HG03520 (cell line): ENCODE measurements at regions not wholly inside any gene's neighbourhood (a gene's known extent, or its start where the extent isn't known, plus 50 kb on each side); places are given as distances from the start of the nearest gene placed in this dataset.
"Not testable (repeated sequence)": the region's sequence is repeated elsewhere in the genome, so short reads cannot be mapped to it uniquely, and the experiment has no call there.

Experiments
- ATAC-seq: cut with Tn5 transposase; IDR thresholded peaks from one replicate; pipeline ENCODE4 v1.9.1; 2021; ENCODE audit warnings: mild to moderate bottlenecking, moderate library complexity; ENCODE audit not compliant: unreplicated experiment

DNA sequence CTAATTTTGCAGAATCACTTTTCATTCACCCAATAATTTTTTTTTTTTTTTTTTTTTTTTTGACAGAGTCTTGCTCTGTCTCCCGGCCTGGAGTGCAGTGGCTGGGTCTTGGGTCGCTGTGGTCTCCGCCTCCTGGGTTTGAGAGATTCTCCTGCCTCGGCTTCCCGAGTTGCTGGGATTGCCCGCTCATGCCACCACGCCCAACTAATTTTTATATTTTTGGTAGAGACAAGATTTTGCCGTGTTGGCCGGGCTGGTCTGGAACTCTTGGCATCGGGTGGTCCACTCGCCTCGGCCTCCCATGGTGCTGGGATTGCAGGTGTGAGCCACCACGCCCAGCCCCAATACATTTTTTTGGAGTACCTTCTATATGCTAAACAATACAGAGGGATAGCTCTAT, 1120.0 kb upstream of the ATXN8OS start:
- ATAC-seq = no peak

DNA sequence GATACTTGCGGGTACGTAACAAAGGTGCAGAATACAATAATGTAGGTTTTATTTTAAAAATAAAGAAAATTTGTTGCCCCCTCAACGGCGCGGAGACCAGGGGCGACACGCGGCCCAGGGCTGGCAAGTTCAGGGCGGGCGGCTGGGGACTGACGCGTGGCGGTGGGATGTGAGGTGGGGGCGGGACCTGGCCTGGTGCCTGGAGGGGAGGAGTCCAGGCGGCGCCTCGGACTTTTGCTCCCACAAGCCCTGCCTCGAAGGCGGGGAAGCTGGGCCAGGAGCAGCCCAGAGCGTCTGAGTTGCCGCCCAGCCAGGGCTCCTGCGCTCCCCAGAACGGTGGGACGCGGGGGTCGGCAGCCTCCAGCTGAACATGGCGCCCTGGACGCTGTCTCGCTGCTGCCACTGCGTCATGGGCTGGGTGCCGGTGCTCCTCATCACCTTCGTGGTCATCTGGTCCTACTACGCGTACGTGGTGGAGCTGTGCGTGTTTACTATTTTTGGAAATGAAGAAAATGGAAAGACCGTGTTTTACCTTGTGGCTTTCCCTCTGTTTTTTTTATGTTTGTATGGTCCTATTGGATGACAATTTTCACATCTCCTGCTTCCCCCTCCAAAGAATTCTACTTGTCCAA, 1122.8 kb upstream of the ATXN8OS start:
- no peak for ATAC-seq

DNA sequence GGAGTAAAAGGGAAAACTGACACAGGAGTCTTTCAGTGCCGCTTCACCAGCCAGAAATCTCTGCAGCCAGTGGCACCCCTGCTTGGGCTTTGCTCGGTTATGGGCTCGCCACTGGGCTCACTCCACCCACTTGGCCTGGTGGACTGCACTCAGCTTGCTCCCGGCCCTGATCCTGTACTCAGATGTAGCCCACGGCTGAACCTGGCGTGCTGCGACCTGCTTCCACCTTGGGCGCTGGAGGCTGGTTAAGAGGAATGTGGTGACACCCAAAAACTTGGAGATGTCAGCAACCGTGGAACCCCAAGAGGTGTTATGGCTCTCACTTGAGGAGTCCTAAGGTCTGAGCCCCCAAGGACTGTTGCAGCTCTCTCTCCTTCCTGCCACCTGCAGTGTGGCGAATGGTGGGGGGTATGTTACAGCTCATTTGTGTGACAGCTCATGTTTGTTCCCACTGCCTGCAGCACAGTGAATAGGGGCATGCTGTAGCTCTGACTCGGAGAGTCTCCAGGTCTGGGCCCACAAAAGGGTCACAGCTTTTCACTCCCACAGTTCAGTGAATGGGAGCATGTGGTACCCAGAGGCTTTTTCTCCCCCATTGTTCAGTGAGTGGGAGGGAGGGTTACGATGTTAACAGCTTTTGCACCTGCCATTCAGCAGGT, 1124.5 kb upstream of the ATXN8OS start:
- ATAC-seq = no peak

DNA sequence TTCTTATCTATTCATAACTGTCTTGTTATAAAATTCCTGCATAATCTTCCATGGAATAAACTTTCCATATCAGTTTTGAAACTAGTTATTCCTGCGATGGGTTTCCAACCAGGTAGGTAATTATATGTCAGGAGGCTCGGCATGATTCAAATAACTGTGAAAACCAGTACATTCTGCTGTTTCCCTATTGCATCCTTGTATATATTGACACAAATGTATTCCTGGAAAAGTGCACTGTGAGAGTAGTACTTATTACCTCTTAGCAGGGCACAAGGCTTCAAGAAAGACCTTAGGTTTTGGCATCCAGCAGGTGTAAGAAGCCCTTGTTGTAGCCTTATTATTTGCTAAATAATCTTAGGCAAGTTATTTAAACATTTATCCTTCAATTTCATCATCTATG, 1131.3 kb upstream of the ATXN8OS start:
- no peak for ATAC-seq

DNA sequence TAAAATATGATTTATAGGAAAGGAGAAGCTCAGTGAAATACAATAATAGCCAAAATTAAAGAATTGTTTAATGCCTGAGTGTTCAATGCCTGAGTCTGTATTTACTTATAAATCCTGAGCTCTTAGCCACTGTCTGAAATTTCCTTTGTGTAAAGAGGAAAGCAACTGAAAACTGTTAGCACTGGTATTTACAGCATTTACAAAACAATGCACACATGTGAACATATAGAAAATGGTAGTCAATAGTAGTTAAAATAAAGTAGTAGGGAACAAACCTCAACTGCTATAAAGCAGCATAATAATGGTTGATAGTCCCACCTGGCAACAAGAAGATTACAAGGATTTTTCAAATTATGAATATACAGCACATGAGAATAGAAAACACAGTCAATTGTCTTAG, 1137.1 kb upstream of the ATXN8OS start:
- no peak for ATAC-seq

DNA sequence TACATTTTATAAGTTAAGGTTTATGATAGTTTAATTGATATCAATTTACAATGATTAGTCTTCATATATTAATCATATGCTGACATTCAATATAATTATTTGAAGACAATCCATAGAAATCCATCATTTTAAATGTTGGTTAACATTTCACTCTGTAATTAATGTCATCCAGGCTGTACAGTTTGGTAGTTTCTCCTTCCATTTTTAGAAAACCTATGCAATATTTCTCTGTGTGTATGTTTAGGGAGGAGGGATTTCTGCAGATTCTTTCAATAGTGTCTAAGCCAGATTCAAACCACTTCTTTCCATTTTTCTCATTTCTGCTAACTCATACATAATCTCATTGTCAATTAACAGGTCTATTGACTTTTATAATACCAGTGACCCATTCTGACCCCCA, 1159.0 kb upstream of the ATXN8OS start:
- no peak for ATAC-seq

DNA sequence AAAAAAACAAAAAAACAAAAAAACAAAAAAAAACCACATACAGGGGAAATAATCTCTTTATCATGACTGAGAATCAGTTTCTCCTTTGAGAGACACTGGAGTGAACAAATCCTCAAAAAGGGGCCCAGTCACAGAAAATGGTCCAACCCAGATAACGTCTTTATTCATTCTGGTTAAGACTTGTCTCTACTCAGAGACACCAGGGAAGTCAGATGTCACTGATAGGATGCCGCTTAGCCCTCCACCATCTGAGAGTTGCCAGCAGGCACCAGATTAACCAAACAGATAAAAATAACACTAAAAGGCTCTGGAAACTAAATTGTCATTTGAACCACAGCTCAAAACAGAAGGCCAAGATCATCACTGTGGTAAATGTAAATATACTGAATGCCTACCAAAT, 1163.4 kb upstream of the ATXN8OS start:
- ATAC-seq = no peak

DNA sequence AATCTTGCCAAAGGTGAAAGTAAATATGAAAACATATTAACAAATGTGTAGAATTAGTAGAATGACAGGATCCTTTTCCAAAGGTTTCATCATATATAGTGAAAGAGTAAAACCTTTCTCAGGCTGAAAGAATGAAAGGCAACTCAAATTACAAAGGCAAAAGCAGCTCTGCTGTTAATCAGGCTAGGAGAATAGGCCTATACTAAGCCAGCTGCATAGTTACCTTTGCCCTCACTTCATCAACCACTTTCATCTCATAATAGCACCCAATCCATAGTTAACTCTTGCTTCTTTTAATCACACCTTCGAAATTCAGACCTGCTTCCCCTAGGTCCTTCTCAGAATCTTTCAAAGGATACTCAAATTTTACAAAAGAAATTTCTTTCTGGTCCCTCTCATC, 1167.6 kb upstream of the ATXN8OS start:
- no peak for ATAC-seq

DNA sequence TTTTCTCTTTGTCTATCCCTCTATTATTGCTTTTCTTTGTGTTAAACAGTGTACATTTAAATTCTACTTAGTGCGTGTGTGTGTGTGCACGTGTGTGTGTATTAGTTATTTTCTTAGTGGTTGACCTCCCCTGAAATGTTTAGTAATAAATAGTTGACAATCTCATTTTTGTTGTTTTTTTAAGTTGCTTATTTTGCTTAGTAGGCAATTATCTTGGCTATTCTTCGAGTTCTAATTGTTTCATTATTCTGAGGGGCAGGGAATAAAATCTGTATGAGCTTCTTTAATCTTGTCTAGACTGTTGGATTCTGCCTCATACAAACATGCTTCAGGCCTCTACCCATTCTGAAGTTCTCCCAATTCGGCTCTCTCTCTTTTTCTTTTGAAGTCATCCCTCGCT, 1169.0 kb upstream of the ATXN8OS start:
- ATAC-seq = no peak

DNA sequence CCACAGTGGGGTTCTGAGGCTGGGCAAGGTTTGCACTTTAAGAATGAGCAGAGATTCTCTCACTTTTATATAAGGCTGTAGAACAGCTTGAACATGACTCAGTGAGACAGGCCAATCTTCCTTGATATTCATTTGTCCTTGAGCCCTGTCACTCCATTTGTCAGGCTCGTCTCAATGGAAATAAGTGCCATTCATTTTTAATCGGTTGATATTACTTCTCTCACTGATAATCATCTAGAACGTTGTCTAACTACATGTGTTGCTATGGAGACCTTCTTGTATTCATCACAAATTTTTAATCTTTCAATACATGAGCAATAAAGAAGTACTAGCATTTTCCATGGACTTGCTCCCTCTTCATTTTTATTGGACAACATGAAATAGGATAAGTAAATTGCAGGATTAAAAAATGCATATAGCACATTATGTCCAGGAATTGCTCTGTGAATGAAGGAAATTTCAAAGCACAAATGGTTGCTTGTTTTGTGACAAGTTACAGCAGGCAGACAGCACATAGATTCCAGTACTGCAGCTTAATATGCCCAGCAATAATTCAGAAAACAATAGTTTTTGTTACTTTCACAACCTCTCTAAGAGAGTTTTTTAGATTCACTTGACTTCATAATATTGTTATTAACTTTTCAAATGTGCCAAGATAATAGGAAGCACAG, 1178.4 kb upstream of the ATXN8OS start:
- ATAC-seq = no peak

DNA sequence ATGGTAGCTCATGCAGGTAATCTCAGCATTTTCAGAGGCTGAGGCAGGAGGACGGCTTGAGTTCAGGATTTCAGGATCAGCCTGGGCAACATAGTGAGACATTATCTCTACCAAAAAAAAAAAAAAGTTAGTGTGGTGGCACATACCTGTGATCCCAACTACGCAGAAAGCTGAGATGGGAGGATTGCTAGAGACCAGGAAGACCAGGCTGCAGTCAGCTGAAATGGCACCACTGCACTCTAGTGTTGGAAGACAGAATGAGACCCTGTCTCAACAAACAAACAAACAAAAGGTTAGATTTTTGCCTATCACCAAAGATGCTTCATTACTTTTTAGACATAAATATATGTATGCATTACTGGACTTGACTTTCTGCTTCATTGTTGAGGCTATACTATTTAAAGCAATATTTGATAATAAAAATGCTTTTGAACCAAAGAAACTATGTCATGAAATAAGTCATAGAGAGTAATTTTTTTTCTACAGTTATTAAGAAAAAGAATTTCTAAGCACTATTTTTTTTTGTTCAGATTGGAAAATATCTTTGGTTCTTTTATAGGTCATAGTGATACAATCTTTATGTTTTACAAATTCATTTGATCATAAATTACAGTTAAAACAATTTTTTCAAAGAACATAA, 1180.1 kb upstream of the ATXN8OS start:
- ATAC-seq = peak; percentile 73

DNA sequence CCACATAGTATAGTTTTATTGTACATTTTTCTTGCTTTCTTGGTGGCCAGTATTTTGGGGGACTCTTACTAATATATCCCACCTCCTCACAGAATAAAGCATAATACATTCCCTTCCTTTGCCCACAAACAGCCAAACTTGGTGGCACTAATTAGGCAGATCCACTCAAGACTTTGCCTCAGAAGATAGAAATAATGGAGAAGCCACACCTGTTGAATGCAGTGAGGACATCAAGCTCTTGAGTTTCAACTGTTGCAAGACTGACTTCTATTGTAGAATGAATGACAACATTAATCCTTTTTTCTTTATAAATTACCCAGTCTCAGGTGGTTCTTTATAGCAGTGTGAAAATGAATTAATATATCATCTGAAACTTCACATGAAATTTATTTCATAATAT, 1183.6 kb upstream of the ATXN8OS start:
- no peak for ATAC-seq

DNA sequence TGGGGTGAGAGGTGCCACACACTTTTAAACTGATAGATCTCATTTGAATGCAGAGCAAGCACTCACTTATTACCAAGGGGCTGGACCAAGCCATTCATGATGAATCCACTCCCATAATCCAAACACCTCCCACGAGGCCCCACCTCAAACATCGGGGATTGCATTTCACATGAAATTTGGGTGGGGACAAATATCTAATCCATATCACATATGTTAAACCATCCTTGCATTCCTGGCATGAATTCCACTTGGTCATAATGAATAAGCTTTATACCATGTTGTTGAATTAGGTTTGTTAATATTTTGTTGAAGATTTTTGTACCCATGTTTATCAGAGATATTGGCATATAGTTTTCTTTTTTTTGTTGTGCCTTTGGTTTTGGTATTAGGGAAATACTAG, 1198.7 kb upstream of the ATXN8OS start:
- ATAC-seq = no peak

DNA sequence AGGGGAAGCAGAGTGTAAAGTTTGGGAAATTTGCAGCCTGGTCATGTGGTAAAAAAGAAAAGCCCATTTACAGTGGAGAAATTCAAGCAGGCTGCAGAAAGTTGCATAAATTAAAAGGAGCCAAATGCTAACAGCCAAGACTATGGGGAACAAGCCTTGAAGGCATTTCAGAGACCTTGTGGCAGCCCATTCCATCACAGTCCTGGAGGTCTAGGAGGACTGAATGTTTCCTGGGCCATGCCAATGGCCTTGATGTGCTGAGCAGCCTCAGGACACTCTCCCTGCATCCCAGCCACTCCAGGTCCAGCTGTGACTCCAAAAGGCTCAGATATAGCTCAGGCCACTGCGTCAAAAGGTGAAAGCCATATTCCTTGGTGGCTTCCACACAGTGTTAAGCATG, 1202.4 kb upstream of the ATXN8OS start:
- ATAC-seq = no peak

DNA sequence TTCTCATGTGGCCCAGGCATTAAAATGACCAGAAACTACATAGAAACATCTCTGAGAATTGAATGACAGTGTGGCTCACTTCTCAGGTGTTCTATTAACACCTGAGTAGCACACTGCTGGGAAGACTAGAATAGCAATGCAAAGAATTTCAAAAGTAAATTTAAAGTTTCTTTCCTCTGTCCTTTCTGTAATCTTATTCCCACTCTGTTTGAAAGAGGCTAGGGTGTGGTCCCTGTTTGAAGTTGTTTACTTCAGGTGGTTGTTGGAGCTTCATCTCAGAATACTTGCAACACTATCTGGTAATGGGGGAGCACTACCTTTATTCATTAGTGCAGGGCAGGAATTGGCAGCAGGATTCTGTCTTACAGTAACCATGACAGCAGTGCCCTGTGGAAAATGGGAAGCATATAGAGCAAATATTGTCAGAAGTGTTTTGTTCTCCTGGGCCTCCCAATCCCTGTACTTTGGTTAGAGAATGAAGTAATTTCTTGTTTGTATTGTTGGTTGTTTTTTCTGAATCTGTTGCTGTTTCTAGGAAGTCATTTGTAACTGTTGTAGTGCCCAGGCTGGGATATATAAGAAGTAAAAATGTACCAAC, 1210.2 kb upstream of the ATXN8OS start:
- no peak for ATAC-seq

DNA sequence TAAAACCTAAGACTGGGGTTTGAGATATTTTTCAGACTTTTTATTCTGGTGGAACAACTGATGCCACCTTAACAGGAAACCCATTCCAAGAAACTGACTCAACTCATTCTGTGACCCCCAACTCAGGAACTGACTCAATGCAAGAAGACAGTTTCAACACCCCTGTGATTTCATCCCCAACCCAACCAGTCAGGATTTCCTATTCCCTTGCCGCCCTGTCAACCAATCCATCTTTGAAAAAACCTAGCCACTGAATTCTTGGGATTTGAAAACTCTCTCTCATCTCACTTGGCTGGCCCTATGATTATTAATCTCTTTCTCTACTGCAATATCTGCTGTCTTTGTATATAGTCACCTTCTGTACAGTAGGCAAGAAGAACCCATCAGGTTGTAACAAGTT, 1211.9 kb upstream of the ATXN8OS start:
- no peak for ATAC-seq

DNA sequence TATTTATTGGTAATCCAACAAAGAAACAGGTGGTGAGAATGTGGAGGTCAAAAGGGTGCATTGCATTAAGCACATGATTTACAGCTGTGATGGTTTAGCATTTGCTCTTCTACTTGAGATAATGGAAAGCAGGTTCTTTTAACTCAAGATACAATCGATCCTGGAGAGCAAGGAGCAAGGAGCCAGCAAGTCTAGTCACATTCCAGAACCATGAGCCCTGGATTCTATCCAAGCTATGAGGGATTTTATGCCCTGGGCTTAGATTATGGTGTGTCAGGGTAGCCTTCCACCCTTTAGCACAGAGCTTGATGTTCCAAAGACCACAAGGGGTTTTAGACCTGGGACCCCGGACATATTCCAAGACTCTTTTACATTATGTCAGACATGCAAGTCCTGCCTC, 1213.9 kb upstream of the ATXN8OS start:
- not testable (repeated sequence) for ATAC-seq

DNA sequence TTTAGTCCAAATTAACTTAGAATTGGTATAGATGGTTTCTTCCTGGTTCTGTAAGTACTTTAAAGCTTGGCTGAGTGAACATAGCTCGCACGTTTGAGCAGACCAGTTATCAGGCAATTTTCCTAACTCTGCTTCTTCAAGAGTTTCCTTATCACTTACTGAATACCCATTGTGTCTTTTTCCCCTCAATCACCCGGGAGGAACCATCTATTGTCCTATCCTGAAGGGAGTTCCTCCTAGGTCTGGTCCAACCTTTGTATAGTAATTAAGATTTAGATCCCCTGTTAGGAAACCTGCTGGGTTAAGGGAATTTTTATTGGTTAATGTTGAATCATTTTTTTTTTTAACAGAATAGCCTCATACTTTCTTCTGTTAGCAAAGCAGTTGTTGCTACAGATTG, 1215.0 kb upstream of the ATXN8OS start:
- ATAC-seq = not testable (repeated sequence)

DNA sequence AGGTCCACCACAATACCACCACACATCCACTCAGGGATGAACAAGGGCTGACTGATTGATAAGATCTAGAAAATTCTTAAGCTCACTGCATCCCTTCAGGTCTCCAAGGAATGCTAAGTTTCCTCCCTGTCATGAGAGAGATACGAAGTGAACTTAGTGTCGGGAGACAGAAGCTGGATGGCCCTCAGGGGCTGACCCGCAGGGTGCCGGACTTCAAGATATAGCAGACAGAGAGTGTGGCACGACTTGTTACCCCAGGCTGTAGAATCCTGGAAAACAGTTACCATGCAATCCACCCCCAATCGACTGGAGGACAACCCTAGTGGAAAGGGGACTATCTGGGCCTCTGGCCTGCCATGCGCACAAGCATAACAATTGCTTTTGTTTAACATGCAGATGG, 1217.5 kb upstream of the ATXN8OS start:
- ATAC-seq = not testable (repeated sequence)

DNA sequence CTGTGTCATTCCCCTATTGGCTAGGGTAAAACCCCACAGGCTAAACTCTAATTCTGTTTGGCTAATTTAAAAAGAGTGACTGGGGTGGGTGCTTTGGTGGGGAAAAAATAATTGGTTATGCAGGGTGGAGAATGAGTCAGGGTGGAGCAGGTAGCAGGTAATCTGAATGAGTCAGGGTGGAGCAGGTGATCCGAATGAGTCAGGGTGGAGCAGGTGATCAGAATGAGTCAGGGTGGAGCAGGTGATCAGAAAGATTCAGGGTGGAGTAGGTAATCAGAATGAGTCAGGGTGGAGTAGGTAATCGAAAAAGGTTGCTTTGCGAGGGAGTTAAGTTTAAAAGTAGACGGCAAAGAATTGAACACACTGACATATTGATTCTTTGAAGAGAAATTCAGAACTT, 1218.8 kb upstream of the ATXN8OS start:
- no peak for ATAC-seq

DNA sequence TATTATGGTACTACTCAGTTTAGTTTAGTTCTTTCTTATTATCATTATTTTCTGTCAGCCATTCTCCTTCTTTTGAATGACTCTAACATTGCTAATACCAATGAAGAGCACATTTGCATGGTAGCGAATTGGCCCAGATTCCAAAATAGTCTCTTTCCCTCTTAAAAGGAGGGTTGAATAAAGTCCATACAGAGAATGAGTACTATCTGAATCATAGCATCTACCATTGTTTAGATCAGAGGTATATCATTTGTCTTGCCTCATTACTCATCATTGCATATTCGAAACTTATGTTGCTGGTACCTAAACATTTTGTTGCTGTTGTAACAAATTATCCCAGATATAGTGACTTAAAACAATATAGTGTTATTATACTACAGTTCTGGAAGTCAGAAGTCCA, 1235.3 kb upstream of the ATXN8OS start:
- ATAC-seq = no peak

DNA sequence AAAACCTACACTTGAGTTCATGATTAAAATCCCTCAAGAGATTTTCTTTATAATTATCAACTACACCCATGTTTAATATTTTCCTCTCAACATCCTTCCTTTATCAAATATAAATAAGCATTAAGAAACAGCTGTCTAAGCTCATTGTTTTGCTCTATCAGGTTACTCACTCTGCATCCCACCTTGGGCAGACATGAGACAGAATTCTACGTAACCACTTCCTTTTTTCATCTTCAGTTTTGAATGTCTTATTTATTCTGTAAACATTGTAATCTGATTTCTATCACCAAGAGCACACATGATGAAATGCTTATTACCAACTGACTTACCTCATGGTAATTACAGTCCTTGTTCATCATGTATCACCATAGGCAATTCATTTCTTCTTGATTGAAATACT, 1256.6 kb upstream of the ATXN8OS start:
- no peak for ATAC-seq
